IMR-90 (cell line): ENCODE measurements at regions not wholly inside any gene's neighbourhood (a gene's known extent, or its start where the extent isn't known, plus 50 kb on each side); places are given as distances from the start of the nearest gene placed in this dataset.

Experiments
- FOS ChIP-seq: fragments of 150-350 bp; IDR thresholded peaks from 2 replicates; pipeline ENCODE4 v1.6.1; 2016; ENCODE audit warnings: low read depth, low read length
- MAFK ChIP-seq: IDR thresholded peaks from 2 replicates; pipeline ENCODE4 v1.6.1; 2012; ENCODE audit warnings: low read depth, low read length, improper control_type of control experiment
- POLR2A ChIP-seq: IDR thresholded peaks from 2 replicates; pipeline ENCODE4 v1.6.1; 2012; ENCODE audit warnings: mild to moderate bottlenecking, low read depth, low read length
- RAD21 ChIP-seq: IDR thresholded peaks from 2 replicates; pipeline ENCODE4 v1.6.1; 2012; ENCODE audit warnings: low read length, improper control_type of control experiment
- TF ChIP-seq, protein P1 (sequence below): conservative IDR thresholded peaks from 2 replicates; pipeline ENCODE4 v1.5.1; 2012; ENCODE audit warnings: mild to moderate bottlenecking, low read depth, low read length, improper control_type of control experiment
- TF ChIP-seq, protein P2 (sequence below): fragments of 150-350 bp; IDR thresholded peaks from 2 replicates; pipeline ENCODE4 v1.6.1; 2016; ENCODE audit warnings: low read depth, mild to moderate bottlenecking, low read length, moderate library complexity, borderline replicate concordance
- TF ChIP-seq, protein P3 (sequence below): fragments of 150-350 bp; IDR thresholded peaks from 2 replicates; pipeline ENCODE4 v1.6.1; 2017; ENCODE audit warnings: mild to moderate bottlenecking, antibody characterized with exemption, low read length, low read depth

DNA sequence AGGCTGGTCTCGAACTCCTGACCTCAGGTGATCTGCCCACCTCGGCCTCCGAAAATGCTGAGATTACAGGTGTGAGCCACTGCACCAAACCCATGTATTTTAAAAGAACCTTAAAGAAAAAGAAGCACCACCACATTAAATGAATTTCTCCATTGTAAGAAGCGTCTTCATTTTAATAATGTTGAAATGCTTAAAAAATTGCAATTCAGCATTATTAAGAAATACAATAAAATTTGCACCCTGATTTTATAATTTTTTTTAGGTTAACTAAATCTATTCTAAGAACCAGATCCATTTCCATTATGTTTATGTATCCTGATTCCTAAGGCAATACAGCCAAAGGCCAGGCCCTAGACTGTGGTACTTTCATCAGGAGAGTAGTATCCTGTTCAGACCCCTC, 167.2 kb downstream of the BTC start:
- TF ChIP-seq, protein P1, sequence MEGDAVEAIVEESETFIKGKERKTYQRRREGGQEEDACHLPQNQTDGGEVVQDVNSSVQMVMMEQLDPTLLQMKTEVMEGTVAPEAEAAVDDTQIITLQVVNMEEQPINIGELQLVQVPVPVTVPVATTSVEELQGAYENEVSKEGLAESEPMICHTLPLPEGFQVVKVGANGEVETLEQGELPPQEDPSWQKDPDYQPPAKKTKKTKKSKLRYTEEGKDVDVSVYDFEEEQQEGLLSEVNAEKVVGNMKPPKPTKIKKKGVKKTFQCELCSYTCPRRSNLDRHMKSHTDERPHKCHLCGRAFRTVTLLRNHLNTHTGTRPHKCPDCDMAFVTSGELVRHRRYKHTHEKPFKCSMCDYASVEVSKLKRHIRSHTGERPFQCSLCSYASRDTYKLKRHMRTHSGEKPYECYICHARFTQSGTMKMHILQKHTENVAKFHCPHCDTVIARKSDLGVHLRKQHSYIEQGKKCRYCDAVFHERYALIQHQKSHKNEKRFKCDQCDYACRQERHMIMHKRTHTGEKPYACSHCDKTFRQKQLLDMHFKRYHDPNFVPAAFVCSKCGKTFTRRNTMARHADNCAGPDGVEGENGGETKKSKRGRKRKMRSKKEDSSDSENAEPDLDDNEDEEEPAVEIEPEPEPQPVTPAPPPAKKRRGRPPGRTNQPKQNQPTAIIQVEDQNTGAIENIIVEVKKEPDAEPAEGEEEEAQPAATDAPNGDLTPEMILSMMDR, result no peak
- TF ChIP-seq, protein P2, sequence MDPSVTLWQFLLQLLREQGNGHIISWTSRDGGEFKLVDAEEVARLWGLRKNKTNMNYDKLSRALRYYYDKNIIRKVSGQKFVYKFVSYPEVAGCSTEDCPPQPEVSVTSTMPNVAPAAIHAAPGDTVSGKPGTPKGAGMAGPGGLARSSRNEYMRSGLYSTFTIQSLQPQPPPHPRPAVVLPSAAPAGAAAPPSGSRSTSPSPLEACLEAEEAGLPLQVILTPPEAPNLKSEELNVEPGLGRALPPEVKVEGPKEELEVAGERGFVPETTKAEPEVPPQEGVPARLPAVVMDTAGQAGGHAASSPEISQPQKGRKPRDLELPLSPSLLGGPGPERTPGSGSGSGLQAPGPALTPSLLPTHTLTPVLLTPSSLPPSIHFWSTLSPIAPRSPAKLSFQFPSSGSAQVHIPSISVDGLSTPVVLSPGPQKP, result no peak
- TF ChIP-seq RAD21 (no peak), POLR2A (no peak), MAFK (peak; percentile 85), FOS (no peak)
- TF ChIP-seq, protein P3, sequence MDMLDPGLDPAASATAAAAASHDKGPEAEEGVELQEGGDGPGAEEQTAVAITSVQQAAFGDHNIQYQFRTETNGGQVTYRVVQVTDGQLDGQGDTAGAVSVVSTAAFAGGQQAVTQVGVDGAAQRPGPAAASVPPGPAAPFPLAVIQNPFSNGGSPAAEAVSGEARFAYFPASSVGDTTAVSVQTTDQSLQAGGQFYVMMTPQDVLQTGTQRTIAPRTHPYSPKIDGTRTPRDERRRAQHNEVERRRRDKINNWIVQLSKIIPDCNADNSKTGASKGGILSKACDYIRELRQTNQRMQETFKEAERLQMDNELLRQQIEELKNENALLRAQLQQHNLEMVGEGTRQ, result no peak
